HT1080 (cell line): ENCODE measurements at regions not wholly inside any gene's neighbourhood (a gene's known extent, or its start where the extent isn't known, plus 50 kb on each side); places are given as distances from the start of the nearest gene placed in this dataset.
"Not testable (repeated sequence)": the region's sequence is repeated elsewhere in the genome, so short reads cannot be mapped to it uniquely, and the experiment has no call there.

Source experiments
- DNase-seq: peaks from one replicate; pipeline ENCODE4 v3.0.0-alpha.2; 2015; ENCODE audit warnings: low read depth

DNA sequence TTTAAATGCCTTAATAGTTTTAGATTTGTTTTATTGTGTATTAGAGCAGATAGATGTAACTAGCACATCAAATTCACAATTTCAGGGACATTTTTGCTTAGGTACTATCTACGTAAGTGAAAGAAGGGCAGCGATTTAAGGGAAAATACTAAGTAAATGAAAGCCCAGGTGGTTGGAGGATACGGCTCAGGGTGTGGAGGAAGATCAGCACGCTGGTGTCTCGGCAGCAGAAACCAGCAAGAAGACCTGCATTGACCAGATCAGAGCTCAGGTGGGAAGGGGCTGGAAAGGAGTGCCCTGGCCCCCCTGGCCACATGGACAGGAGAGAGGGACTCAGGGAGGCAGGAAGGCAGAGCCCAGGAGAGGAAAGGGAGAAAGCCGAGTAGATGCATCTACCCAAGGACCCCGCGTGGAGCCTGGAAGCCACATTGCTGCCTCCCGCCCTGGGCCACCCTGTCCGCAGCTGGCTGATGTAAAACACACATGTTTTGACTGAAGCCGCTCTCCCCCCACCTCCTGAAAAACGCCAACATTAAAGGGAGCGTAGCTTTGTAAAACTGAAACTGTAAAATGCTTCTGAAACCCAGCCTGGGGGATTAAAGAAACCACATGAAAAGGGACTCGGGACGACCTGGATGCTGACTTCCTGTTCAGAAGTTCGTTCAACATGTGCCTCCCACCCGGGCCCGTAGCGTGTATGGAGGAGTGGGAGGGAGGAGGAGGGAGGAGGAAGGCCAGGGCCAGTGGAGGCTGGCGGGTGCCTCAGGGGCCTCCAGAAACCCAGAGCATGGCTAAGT lies 72.6 kb upstream of the TARDBP start:
- DNase-seq, result no peak

DNA sequence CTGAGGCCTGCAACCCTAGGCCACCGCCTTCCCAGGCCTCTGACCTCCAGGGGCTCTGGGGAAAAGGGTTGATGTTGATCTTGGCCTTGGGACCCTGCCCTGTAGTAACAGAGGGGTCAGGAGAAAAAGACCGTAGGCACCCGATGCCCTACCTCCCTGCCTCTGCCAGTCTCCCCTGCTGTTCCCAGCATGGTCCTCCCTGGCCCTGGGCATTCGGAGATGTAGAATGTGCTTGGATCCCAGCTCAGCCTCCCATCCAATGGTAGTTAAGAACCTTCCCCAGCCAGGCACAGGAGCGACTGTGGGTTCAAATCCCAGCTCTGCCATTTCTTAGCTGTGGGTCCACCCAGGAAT lies 72.0 kb upstream of the TARDBP start:
- DNase-seq, result no peak

DNA sequence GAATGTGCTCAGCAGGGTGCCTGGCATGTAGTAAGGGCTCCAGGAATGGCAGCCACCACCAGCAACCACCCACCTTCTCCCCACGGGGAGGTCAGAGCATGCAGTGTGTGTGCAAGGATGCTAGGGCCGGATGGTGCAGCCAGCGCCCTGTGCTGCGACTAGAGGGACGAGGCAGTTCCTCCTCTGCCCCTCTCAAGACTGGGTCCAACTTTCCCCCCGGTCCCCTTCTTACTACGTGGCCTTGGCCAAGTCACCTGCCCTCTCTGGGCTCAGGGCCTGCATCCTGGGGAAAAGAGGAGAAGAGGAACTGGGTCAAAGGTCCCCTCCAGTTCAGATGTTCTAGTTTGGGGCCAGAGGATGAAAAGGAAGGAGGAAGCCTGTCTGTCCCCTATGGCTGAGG lies 71.6 kb upstream of the TARDBP start:
- DNase-seq, result no peak

DNA sequence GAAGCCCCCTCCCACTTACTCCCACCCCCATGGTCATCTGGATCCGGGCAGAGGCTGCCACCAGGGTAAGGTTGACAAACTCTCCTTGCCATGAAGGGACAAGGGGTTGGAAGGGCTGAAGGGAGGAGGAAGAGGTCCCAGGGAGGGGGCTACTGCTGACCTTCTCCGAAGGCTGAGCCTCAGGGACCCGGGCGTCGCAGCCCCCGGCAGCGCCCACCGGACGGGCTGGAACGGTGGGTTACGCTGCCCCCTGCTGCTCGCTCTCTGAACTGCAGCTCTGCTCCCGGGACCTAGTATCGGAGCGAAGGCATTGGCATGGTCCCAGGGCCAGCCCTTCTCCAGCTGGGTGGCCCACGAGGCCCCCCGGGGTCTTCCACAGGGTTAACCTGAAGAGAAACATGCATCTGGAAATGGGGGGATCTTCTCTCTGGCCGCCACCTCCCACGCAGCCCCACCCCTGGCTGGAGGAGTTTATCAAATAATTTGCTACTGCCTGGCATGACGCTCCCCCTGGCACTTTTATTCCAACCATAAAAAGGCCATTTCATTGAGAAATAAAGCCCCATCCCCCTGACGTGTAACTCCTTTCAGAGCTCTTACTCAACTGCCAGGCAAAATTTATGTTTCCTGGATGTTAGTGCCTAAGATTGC lies 70.4 kb upstream of the TARDBP start:
- peak; percentile 29 for DNase-seq

DNA sequence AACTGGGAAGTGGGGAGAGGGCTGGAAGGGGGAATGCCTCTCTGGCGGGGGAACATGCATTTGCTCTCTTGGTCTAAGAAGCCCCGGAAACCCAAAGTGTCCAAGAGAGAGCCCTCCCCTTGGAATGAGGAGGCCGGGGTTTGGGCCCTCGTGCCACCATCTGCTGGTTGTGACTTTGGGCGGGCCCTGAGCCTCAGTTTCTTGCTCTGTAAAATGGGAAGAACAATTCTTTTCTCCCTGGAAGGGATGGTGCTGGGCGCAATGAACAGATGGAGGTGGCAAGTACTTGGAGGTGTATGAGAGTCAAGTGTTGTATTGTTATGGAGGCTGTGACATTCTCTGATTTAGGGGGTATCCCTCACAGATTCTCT lies 69.9 kb upstream of the TARDBP start:
- DNase-seq, result no peak

DNA sequence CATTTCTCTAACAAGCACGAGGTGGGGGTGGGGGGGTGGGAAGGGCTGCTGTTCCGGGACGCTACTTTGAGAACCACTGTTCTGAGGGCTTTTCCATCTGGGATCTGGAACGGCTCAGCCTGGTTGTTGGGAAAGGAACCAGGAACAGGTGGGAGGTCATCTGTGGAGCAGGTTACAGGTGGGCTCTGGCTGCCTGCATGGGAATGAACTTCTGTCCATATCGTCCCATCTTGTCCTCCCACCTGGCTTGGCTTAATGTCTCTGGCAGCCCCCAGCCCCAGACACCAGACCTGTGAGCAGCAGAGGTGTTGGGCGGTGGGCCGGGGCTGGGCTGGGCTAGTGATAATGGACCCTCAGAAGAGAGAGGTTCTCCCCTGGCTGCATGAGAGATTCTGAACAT lies 69.4 kb upstream of the TARDBP start:
- DNase-seq, result no peak

DNA sequence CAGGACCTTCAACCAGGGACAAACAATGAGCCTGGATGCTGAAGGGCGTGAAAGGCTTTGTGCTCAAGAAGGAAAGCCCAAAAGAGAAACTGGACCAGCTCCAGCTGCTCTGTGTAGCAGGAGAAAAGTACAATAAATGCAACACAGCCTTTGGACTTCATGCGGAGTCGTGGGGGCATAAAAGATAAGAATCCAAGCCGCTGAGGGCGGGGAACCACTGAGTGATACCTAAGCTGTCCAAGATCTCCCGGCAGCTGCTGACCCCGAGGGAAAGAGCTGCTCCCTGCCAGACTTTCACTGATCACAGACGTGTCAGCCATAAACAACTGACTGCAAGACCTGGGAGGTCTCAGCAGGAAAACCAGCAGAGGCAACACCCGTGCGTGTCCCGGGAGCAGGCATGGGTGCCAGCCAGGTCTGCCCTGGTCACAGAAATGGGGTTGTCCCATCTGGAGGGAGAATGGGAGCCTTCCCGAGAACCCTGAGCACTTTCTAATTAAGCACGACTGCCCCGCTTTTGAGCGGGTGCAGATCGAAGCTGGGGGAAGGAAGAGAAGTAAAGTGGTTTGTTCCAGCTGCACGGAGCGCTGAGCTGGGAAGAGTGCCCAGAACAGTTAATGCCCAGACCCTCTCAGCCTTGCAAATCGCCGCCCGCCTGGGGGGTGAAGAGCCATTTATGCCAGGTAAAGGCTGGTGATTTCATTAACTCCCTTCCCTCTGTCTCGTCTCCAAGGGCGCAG lies 68.3 kb upstream of the TARDBP start:
- DNase-seq, result no peak

DNA sequence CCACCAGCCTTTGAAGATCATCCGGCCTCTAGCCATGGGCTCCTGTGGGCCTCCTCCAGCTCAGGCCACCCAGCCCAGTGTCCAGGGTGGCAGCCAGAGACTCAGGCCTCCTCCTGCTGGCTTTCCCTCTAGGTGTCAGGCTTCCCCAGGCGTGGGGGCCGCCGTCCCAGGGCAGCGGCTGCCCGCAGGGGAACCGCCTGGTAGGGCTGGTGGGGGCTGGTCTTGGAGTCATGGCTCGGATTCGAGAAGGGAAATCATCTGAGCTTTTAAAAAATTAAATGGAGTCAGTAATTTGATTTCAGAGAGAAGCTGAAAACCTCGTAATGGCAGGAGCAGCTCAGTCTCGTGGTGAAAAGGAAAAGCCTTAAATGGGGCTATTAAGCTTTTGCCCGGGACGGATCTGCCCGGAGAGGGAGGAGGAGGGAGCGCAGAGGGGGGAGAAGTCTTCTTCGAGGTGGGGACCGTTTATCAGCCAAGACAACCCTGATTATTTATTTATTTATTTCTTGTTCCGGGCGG lies 66.4 kb upstream of the TARDBP start:
- no peak for DNase-seq

DNA sequence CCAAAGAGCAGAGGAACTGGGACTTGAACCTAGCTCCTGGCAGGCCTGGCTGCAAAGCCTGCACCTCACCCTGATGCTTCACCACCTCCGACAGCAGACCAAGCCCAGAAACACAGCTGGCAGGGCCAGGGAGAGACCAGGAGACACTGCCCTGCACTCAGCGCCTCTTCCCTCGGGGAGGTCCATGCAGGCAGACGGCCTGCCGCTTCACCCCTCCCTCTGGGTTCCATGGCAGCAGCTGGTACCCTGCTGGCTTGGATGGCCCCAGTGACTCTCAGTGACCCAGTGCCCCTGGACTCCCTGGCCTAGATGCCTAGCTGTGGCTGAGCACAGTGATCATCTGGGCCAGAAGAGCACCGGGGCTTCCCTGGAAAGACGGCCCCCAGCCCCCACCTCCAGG lies 65.3 kb upstream of the TARDBP start:
- DNase-seq, result no peak

DNA sequence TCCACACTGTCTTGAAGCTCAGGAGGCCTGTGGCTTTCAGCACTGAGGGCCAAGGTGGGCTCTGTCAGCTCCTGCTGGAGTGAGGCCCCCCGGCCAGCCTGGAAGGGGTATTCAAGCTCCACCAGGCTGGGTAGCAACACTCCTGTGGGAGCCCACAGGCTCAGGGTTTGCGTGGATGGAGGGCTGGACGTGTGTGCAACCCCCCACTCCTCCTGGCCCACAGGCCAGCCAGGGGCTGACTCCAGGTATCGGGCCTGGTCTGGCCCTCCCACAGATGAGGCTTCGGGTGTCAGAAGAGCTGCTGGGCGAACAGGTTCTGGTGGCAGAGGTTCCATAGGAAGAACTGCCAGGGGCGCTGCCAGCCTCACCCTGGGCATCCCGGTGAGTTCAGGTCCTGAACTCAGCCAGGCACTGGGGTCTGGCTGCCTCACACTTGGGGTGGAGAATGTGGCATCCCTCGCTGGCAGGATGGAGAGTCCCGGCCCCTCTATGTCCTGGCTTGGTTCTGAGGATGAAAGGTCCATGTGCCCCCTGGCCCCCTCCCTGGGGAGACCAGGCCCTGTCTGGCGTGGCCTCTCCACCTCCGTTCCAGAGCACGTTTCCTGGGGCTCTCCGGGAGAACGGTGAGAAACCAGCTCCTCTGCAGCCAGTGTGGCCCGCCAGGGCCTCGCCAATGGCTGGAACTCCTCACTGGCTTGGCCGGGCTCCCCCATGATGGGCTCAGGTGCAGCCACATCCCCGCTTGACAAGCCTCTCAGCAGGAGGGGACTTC lies 64.6 kb upstream of the TARDBP start:
- DNase-seq, result no peak

DNA sequence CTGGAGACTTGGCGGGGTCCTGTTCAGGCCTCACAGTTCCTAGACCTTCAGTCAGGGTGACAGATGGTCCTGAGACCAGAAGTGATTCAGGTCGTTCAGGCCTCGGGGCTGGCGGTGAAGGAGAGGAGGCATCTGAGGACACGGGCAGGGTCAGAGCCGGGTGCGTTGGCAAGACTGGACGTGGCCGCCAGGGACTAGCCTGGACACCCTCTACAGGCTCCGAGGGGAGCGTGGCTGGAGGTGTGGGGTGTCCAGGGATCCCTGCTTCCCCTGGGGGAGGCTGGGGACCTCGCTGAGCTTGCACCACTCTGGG lies 64.0 kb upstream of the TARDBP start:
- no peak for DNase-seq

DNA sequence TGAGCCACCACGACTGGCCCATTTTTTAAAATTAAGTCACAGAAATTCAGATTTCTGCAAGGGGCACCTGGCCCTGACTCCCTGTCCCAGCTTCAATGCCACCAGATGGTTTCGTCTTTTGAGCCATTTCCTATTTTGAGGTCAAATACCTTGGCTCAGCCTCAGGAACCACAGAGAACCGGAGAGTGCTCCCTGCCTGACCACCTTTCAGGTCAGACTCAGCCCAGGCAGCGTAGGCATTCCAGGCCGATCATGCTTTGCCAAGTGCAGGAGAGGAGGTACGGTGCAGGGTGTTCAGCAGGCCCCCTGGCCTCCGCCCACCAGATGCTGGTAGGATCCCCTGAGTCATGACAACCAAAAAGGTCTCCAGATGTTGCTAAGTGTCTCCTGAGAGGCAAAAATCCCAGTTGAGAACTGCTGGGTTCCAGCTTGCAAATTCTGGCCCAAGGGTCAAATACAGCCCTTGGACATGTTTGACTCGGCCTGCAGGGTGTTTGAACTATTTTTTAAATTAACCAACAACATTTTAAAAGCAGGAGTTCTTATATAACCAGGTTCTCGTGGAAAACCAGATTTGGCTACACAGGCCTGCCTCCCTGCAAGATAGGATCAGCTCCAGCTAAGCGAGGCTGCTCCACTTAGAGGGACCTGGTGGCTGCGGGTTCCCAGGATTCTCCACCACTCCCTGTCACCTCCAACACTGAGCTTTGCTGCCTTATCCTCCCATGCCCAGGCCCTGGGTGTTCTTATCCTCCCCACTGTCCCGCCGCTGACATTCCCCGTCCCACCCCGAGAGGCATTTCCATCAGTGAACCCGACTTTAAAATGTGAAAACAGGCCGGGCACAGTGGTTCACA lies 61.9 kb upstream of the TARDBP start:
- no peak for DNase-seq

DNA sequence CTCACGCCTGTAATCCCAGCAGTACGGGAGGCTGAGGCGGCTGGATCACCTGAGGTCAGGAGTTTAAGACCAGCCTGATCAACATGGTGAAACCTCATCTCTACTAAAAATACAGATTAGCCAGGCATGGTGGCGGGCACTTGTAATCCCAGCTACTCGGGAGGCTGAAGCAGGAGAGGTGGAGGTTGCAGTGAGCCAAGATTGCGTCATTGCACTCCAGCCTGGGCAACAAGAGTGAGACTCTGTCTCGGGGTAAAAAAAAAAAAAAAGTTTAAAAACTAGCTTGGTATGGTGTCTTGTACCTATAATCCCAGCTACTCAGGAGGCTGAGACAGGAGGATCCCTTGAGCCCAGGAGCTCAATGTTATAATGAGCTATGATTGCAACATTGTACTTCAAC lies 61.2 kb upstream of the TARDBP start:
- DNase-seq, result not testable (repeated sequence)

DNA sequence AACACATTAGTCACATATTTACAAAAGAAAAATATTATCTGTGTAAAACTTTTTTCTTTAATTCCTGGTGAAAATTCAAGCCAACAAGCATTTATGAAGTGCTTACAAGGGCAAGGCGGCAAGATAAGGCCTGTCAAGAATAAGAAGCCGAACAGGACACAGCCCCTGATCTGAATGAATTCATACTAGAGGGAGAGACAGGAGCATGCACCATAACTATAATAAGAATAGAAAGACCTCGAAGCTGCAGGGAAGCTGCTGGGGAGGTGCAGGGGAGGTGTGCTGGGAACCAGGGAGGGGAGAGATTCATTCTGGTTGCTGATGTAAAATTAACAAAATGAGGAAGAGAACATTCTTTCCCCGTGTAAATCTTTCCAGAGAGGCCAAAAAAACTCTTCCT lies 60.5 kb upstream of the TARDBP start:
- no peak for DNase-seq

DNA sequence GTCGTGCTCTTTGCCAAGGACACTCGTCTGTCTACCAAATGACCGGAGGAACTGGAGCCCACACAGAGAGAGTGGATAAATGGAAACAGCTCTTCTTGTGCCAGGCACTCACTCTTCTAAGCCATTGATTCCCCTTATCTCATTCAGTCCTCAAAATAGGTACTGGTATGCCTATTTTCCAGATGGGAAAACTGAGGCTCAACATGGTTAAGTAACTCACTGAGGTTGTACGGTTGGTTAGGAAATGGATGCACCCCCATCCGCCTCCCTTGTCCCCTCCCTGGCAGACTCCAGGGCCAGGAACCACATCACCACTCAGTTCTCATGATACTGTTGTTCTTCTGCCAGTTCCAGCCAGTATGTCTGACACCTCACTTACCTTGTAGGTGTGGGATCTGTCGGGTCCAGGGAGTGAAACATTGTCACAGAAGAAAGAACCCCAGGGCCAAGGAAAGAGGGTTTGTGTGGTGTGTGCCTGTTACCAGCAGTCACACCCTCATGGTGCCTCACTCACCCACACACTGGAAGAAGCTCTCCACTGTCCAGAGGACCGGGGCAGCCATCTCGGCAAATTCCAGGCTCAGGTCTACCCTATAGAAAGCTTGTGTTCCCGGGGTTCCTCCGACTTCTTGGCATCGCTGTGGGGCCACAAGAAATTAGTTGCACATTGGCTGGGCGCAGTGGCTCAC lies 58.8 kb upstream of the TARDBP start:
- no peak for DNase-seq

DNA sequence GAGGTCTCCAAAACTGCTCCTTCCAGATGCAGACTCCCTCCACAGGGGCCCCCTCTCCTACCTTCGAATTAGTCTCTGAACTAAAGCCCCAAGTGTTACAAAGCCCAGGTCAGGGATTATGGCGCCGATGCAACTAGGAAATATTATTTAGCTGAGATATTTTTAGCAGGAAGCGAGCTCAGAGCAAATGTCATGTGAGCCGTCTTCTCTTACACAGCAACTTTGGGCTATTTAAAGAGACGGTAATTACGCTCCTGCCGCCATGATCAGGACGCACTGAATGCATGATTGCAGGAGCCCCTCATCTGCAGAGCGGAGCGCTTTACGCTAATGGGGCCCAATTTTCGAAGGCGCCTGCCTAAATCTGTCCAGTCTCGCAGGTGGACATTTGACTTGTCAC lies 55.3 kb upstream of the TARDBP start:
- no peak for DNase-seq

DNA sequence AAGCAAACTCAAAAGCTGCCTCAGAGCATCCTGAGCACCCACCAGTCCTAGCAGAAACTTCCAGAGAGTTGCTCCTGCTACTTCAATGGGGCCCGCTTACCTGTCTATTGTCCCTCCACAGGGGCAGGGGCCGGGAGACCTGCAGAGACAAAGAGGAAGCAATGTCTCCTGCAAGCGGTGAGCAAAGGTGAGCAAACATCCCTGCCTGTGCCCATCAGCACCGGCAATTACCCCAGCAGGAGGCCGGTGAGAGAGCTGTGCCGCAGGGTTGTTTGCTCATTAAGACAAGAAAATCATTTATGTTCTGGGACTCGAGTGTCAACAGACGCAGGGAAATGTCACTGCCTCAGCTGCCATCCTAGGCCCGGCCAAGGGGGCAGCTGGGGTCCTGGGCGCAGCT lies 53.8 kb upstream of the TARDBP start:
- DNase-seq, result no peak

DNA sequence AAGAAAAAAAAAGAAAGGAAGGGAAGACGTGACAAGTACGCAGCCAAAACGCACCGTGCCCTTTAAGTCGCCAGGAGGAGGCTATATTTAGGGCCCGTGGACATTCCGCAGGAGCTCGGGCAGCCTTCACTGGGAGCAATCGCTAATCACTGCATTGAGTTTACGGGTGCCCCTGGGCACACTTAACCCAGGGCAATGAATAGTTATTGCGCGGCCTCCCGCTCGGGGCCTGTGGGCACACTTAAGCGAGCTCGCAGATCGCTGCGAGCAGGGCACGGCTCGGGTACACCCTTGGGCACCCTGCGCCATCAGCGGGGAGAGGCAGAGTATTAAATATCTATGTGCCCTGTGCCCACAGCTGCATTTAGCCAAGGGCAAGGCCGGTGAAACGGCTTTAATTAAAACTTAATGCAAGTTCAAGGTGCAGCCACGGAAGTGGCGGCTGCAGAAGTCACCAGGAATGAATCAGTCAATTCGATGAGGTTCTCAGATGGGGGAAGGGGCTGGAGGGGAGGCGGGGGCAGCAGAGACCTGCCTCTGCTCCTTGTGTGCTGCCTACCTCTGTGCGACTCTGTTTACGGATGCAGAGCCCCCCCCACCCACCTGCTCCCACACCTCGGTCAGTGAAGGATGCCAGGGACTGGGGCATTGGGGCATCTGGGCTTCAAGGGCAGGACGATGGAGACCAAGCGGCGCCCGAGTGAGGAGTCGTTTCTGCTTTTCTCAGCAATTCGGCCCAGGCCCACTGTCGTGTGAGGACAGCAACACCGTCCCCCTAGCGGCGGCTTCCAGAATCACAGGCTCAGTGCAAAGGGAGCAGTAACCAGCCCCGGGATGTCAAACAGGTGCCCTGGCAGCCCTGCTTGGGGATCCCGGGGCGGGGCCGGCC lies 51.8 kb upstream of the TARDBP start:
- DNase-seq, result peak; percentile 55

DNA sequence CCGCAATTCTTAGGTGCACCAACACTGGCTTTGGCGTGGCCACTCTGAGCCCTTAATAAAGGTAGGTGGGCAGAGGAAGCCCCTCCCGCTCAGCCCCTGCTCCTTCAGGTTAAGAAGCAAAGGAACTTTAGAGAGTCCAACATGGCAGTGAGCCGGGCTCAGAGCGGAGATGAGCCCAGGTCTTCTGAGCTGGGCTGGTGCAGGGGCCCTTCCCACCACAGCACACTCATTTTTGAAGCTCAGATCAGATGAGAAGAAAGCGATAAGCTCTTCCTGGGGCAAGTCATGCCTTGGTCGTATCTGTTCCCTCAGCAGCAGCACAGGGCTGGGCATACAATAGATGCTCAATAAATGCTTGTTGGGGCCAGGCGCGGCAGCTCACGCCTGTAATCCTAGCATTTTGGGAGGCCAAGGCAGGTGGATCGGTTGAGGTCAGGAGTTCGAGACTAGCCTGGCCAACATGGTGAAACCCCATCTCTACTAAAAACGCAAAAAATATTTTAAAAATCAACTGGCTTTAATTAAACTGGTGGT lies 51.1 kb upstream of the TARDBP start:
- DNase-seq, result no peak
